GM12878 (cell line): ENCODE measurements at regions not wholly inside any gene's neighbourhood (a gene's known extent, or its start where the extent isn't known, plus 50 kb on each side); places are given as distances from the start of the nearest gene placed in this dataset.

Source experiments
- ATAC-seq: fragments of 200-7000 bp; cut with Tn5 transposase; 3 replicates; pipeline ENCODE4 v1.9.1; 2020; ENCODE audit warnings: mild to moderate bottlenecking, moderate library complexity
- BruUV-seq: library from RNA; stranded (reverse); fragments of 400-500 nt; replicated peaks from 2 replicates; lab custom pipeline; 2021; lab: Mats Ljungman, UMichigan
- CTCF ChIA-PET: fragments of 300-600 bp; sonication (Branson Sonifier 250); formaldehyde crosslinking; extraction: SDS; loops from one replicate; lab custom pipeline; 2021; ENCODE audit warnings: inconsistent platforms; lab: Yijun Ruan, JAX
- POLR2A ChIA-PET: fragments of 350-600 bp; formaldehyde crosslinking; extraction: SDS; loops from one replicate; lab custom pipeline; 2021; ENCODE audit warnings: inconsistent platforms; lab: Charles Lee
- RAD21 ChIA-PET: fragments of 300-600 bp; sonication (Branson Sonifier 250); formaldehyde crosslinking; loops from one replicate; lab custom pipeline; 2023; ENCODE audit warnings: antibody characterized with exemption; ENCODE audit not compliant: unreplicated experiment; lab: Charles Lee
- SMC1A ChIA-PET: fragments of 300-600 bp; sonication (Branson Sonifier 250); formaldehyde crosslinking; loops from one replicate; lab custom pipeline; 2023; ENCODE audit not compliant: unreplicated experiment, uncharacterized antibody; lab: Charles Lee
- DNase-seq: peaks from one replicate; pipeline ENCODE4 v3.0.0-alpha.2; 2011; ENCODE audit warnings: low read depth, low spot score
- FAIRE-seq: peaks from 3 replicates; lab custom pipeline; 2011; peaks lifted over from hg19 to GRCh38; lab: Jason Lieb, UNC
- H2AFZ ChIP-seq: 2 replicates; pipeline ENCODE4 v1.6.0; 2011; ENCODE audit warnings: low read depth, low read length, control low read depth; ENCODE audit not compliant: control insufficient read depth
- H3K27ac ChIP-seq: 2 replicates; pipeline ENCODE4 v1.5.1; 2011; ENCODE audit warnings: control low read depth; ENCODE audit not compliant: control insufficient read depth, insufficient read depth
- H3K27me3 ChIP-seq, 2 experiments: replicated peaks in 1 of 2; 2 replicates each; pipeline versions ENCODE4 v1.6.0 to v1.6.1; 2011; ENCODE audit warnings: low read length in 1 of 2; ENCODE audit not compliant: control insufficient read depth in 2 of 2, insufficient read depth in 2 of 2
- H3K36me3 ChIP-seq, 2 experiments: 2 replicates each; pipeline ENCODE4 v1.5.1; 2011; ENCODE audit warnings: low read length in 1 of 2; ENCODE audit not compliant: control insufficient read depth in 2 of 2, insufficient read depth in 2 of 2
- H3K4me1 ChIP-seq: 2 replicates; pipeline ENCODE4 v1.6.1; 2011; ENCODE audit warnings: mild to moderate bottlenecking, low read length, moderate library complexity, mixed read lengths; ENCODE audit not compliant: control insufficient read depth, insufficient read depth
- H3K4me2 ChIP-seq: 2 replicates; pipeline ENCODE4 v1.6.0; 2011; ENCODE audit warnings: control low read depth; ENCODE audit not compliant: control insufficient read depth, insufficient read depth
- H3K4me3 ChIP-seq: fragments of 200-600 bp; sonication (generic); 2 replicates; pipeline ENCODE4 v1.5.1; 2016
- H3K79me2 ChIP-seq: 2 replicates; pipeline ENCODE4 v1.6.0; 2011; ENCODE audit warnings: low read length; ENCODE audit not compliant: control insufficient read depth, insufficient read depth
- H3K9ac ChIP-seq: 2 replicates; pipeline ENCODE4 v1.8.0; 2011; ENCODE audit warnings: low read length, control low read depth, mixed read lengths; ENCODE audit not compliant: control insufficient read depth, insufficient read depth
- H3K9me3 ChIP-seq: replicated peaks from 3 replicates; pipeline ENCODE4 v1.5.1; 2011; ENCODE audit warnings: mild to moderate bottlenecking, low read length; ENCODE audit not compliant: control insufficient read depth, insufficient read depth
- H4K20me1 ChIP-seq: 2 replicates; pipeline ENCODE4 v1.6.0; 2011; ENCODE audit not compliant: control insufficient read depth, insufficient read depth
- CHD2 ChIP-seq: IDR thresholded peaks from 2 replicates; pipeline ENCODE4 v1.6.1; 2011; ENCODE audit warnings: low read depth, low read length, improper control_type of control experiment, borderline replicate concordance
- CREM ChIP-seq: IDR thresholded peaks from 2 replicates; pipeline ENCODE4 v1.6.1; 2014; ENCODE audit warnings: antibody characterized with exemption, low read depth
- DPF2 ChIP-seq: fragments of 450-650 bp; IDR thresholded peaks from 2 replicates; pipeline ENCODE4 v1.6.1; 2017; ENCODE audit warnings: mild to moderate bottlenecking
- EED ChIP-seq: sonication (generic); IDR thresholded peaks from 2 replicates; pipeline ENCODE4 v1.6.1; 2016; ENCODE audit warnings: antibody characterized with exemption, low read depth
- EGR1 ChIP-seq, 2 experiments: IDR thresholded peaks; 1 replicate in 1 of 2; 2 replicates in 1 of 2; pipeline ENCODE4 v1.6.1; 2011 to 2012; ENCODE audit warnings: low read depth in 2 of 2, low read length in 2 of 2, borderline replicate concordance in 1 of 2, mild to moderate bottlenecking in 1 of 2, moderate library complexity in 1 of 2
- ESRRA ChIP-seq: IDR thresholded peaks from 2 replicates; pipeline ENCODE4 v1.6.1; 2012; ENCODE audit warnings: mild to moderate bottlenecking, low read length, improper control_type of control experiment
- KAT2A ChIP-seq: conservative IDR thresholded peaks from 2 replicates; pipeline ENCODE4 v1.6.1; 2011; ENCODE audit warnings: low read depth, low read length; ENCODE audit not compliant: control insufficient read depth
- NFYB ChIP-seq: IDR thresholded peaks from 2 replicates; pipeline ENCODE4 v1.6.1; 2011; ENCODE audit warnings: low read depth, mild to moderate bottlenecking, low read length, improper control_type of control experiment, moderate library complexity; ENCODE audit not compliant: insufficient read depth
- NR2C1 ChIP-seq: fragments of 450-650 bp; IDR thresholded peaks from 2 replicates; pipeline ENCODE4 v1.6.1; 2017; ENCODE audit warnings: antibody characterized with exemption, mild to moderate bottlenecking, moderate library complexity
- POLR2AphosphoS2 ChIP-seq: IDR thresholded peaks from 2 replicates; pipeline ENCODE4 v1.6.1; 2011; ENCODE audit warnings: low read depth, mild to moderate bottlenecking, low read length, improper control_type of control experiment, moderate library complexity
- POLR2AphosphoS5 ChIP-seq: IDR thresholded peaks from 2 replicates; pipeline ENCODE4 v1.6.1; 2011; ENCODE audit warnings: mild to moderate bottlenecking, low read length, inconsistent platforms
- RB1 ChIP-seq: fragments of 450-650 bp; formaldehyde crosslinking; IDR thresholded peaks from 2 replicates; pipeline ENCODE4 v1.6.1; 2017; ENCODE audit warnings: mild to moderate bottlenecking, borderline replicate concordance
- SMAD1 ChIP-seq: fragments of 450-650 bp; IDR thresholded peaks from 2 replicates; pipeline ENCODE4 v1.6.1; 2018; ENCODE audit warnings: mild to moderate bottlenecking, low read depth; ENCODE audit not compliant: partially characterized antibody
- SREBF1 ChIP-seq: IDR thresholded peaks from 2 replicates; pipeline ENCODE4 v1.6.1; 2012; ENCODE audit warnings: mild to moderate bottlenecking, low read length
- STAT1 ChIP-seq: fragments of 450-650 bp; conservative IDR thresholded peaks from 2 replicates; pipeline ENCODE4 v1.6.1; 2014; ENCODE audit warnings: antibody characterized with exemption, mild to moderate bottlenecking
- ZBED1 ChIP-seq: IDR thresholded peaks from 2 replicates; pipeline ENCODE4 v1.6.1; 2016; ENCODE audit warnings: borderline replicate concordance
- ZNF207 ChIP-seq: fragments of 450-650 bp; IDR thresholded peaks from 2 replicates; pipeline ENCODE4 v1.6.1; 2014; ENCODE audit warnings: antibody characterized with exemption, mild to moderate bottlenecking, borderline replicate concordance
- WGBS: methylation state at CpG from one replicate; pipeline ENCODE4 v1.1.6; 2016; ENCODE audit warnings: low lambda C conversion rate; ENCODE audit not compliant: insufficient replicate concordance, insufficient coverage; ENCODE audit errors: missing lambda C conversion rate; 5-methylcytosine and 5-hydroxymethylcytosine counted together
- in situ Hi-C: fragments of 300-500 bp; cut with MboI; formaldehyde crosslinking; loops from 9 replicates; pipeline ENCODE4 v1.14.3; 2018; ENCODE audit warnings: mixed read lengths
- intact Hi-C: fragments of 100-400 bp; cut with micrococcal nuclease; formaldehyde crosslinking; loops from one replicate; pipeline ENCODE4 v1.14.2; 2022; ENCODE audit not compliant: unreplicated experiment
- TF ChIP-seq, protein P1 (sequence below): IDR thresholded peaks from 2 replicates; pipeline ENCODE4 v1.6.1; 2011; ENCODE audit warnings: borderline replicate concordance, low read depth, mild to moderate bottlenecking, moderate library complexity, low read length; ENCODE audit not compliant: insufficient read depth, poor library complexity, severe bottlenecking
- TF ChIP-seq, protein P2 (sequence below), 3 experiments: IDR thresholded peaks in 2 of 3; conservative IDR thresholded peaks in 1 of 3; 2 replicates each; pipeline ENCODE4 v1.5.1; 2011; ENCODE audit warnings: low read depth in 3 of 3, low read length in 3 of 3, mild to moderate bottlenecking in 3 of 3, control low read depth in 2 of 3, moderate library complexity in 2 of 3, inconsistent platforms in 1 of 3, mixed read lengths in 1 of 3; ENCODE audit not compliant: control insufficient read depth in 2 of 3, insufficient read depth in 1 of 3; ENCODE audit errors: extremely low read depth in 1 of 3
- TF ChIP-seq, protein P3 (sequence below): fragments of 450-650 bp; IDR thresholded peaks from 2 replicates; pipeline ENCODE4 v1.6.1; 2017; ENCODE audit warnings: mild to moderate bottlenecking, low read depth, inconsistent platforms; ENCODE audit not compliant: poor library complexity, severe bottlenecking

DNA sequence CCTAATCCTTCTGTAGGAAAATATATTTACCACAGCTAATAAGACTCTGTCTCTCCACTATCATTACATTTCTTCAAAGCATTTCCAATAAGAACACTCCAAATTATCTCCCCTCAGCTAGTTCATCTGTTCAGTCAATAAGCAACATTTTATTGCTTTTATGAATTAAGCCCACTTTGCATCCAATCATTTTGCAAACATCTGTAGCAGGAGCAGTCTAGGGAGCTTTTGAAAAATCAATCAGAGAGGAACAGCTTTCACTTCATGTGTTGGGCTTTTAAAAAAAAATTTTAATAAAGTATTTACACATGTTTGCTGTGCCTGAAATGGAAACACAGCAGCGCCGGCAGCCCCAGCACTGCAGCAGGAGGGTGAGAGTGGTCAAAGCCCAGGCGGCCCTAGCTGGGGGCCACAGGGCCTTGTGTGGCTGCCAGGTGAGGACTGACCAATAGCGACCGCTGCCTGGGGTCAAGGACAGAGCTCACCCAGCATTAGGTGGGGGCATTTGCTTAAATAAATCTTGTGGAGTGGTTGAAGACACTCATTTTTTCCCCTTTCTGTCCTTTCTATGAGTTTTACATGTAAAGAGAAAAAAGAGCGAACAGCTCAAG is 250.7 kb downstream of the RNF144A start:
- no peak overlapping the region for H2AFZ ChIP-seq
- SMC1A ChIA-PET = no interaction called here
- WGBS = 52% methylated on average over 6 of the region's 6 CpGs
- no peak for DNase-seq
- no peaks in the 10 kb centered on the region for H3K4me1 ChIP-seq
- CTCF ChIA-PET = interaction anchor here (0.8 to 1.0 kb wide), 2 partner anchors 12 to 31 kb away, joined by 3 to 5 read pairs; no protein-coding TSS in a partner anchor
- H3K4me3 ChIP-seq = no peak overlapping the region
- no peak for FAIRE-seq
- no peaks in the 10 kb centered on the region for H3K36me3 ChIP-seq
- POLR2A ChIA-PET = no interaction called here
- RAD21 ChIA-PET = no interaction called here
- TF ChIP-seq POLR2AphosphoS5 (no peak), NR2C1 (no peak), CREM (no peak), SREBF1 (no peak), NFYB (no peak), SMAD1 (no peak), EGR1 (IDR thresholded peaks at IDR 0.05; ENCODE audit: borderline replicate concordance in 1 of 2, low read depth in 2 of 2, low read length in 2 of 2) (no peak), DPF2 (no peak), STAT1 (no peak), ZBED1 (no peak), ZNF207 (no peak), ESRRA (no peak), KAT2A (no peak), CHD2 (no peak), EED (no peak), RB1 (no peak), POLR2AphosphoS2 (no peak)
- TF ChIP-seq, protein P1, sequence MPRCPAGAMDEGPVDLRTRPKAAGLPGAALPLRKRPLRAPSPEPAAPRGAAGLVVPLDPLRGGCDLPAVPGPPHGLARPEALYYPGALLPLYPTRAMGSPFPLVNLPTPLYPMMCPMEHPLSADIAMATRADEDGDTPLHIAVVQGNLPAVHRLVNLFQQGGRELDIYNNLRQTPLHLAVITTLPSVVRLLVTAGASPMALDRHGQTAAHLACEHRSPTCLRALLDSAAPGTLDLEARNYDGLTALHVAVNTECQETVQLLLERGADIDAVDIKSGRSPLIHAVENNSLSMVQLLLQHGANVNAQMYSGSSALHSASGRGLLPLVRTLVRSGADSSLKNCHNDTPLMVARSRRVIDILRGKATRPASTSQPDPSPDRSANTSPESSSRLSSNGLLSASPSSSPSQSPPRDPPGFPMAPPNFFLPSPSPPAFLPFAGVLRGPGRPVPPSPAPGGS = no peak
- TF ChIP-seq, protein P2, sequence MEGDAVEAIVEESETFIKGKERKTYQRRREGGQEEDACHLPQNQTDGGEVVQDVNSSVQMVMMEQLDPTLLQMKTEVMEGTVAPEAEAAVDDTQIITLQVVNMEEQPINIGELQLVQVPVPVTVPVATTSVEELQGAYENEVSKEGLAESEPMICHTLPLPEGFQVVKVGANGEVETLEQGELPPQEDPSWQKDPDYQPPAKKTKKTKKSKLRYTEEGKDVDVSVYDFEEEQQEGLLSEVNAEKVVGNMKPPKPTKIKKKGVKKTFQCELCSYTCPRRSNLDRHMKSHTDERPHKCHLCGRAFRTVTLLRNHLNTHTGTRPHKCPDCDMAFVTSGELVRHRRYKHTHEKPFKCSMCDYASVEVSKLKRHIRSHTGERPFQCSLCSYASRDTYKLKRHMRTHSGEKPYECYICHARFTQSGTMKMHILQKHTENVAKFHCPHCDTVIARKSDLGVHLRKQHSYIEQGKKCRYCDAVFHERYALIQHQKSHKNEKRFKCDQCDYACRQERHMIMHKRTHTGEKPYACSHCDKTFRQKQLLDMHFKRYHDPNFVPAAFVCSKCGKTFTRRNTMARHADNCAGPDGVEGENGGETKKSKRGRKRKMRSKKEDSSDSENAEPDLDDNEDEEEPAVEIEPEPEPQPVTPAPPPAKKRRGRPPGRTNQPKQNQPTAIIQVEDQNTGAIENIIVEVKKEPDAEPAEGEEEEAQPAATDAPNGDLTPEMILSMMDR (IDR thresholded peaks at IDR 0.05 in 2 of 3, conservative IDR thresholded peaks at IDR 0.05 in 1 of 3; ENCODE audit: control insufficient read depth in 2 of 3, extremely low read depth in 1 of 3, insufficient read depth in 1 of 3, low read depth in 3 of 3, low read length in 3 of 3) = no peak
- TF ChIP-seq, protein P3, sequence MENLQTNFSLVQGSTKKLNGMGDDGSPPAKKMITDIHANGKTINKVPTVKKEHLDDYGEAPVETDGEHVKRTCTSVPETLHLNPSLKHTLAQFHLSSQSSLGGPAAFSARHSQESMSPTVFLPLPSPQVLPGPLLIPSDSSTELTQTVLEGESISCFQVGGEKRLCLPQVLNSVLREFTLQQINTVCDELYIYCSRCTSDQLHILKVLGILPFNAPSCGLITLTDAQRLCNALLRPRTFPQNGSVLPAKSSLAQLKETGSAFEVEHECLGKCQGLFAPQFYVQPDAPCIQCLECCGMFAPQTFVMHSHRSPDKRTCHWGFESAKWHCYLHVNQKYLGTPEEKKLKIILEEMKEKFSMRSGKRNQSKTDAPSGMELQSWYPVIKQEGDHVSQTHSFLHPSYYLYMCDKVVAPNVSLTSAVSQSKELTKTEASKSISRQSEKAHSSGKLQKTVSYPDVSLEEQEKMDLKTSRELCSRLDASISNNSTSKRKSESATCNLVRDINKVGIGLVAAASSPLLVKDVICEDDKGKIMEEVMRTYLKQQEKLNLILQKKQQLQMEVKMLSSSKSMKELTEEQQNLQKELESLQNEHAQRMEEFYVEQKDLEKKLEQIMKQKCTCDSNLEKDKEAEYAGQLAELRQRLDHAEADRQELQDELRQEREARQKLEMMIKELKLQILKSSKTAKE = no peak
- no TSS peak for BruUV-seq
- ATAC-seq = no peak
- no peaks in the 10 kb centered on the region for H3K79me2 ChIP-seq
- H3K4me2 ChIP-seq = no peak overlapping the region
- H3K27ac ChIP-seq = no peak overlapping the region
- H4K20me1 ChIP-seq = no peaks in the 10 kb centered on the region
- no peaks in the 10 kb centered on the region for H3K9me3 ChIP-seq
- in situ Hi-C loops = no loop called here
- H3K9ac ChIP-seq = no peak overlapping the region
- intact Hi-C loops = no loop called here
- H3K27me3 ChIP-seq = peaks cover 0 to 7% of the 10 kb centered on the region in 2 experiments; a peak in 3 of 4 replicates
